Panc1 (cell line): ENCODE measurements at regions not wholly inside any gene's neighbourhood (a gene's known extent, or its start where the extent isn't known, plus 50 kb on each side); places are given as distances from the start of the nearest gene placed in this dataset.

ENCODE experiments used
- ATAC-seq: fragments of 200-7000 bp; cut with Tn5 transposase; 2 replicates; pipeline ENCODE4 v1.9.1; 2020; ENCODE audit warnings: mild to moderate bottlenecking, moderate library complexity
- BruUV-seq: library from RNA; stranded (reverse); fragments of 400-500 nt; replicated peaks from 2 replicates; lab custom pipeline; 2021; lab: Mats Ljungman, UMichigan
- CTCF ChIA-PET: fragments of 300-600 bp; sonication (Branson Sonifier 250); formaldehyde crosslinking; loops from one replicate; lab custom pipeline; 2022; ENCODE audit warnings: antibody characterized with exemption; lab: Charles Lee
- POLR2A ChIA-PET: fragments of 300-600 bp; sonication (Branson Sonifier 250); formaldehyde crosslinking; loops from one replicate; lab custom pipeline; 2022; ENCODE audit warnings: antibody characterized with exemption; lab: Charles Lee
- DNase-seq: peaks from one replicate; pipeline ENCODE4 v3.0.0-alpha.2; 2010; ENCODE audit warnings: low read depth, low spot score
- H3K27ac ChIP-seq: 2 replicates; pipeline ENCODE4 v1.5.1; 2011; ENCODE audit warnings: mild to moderate bottlenecking, low read length, inconsistent platforms
- H3K27me3 ChIP-seq: fragments of 200-500 bp; sonication (Bioruptor generic); 2 replicates; pipeline ENCODE4 v1.6.0; 2014; ENCODE audit warnings: low read length, inconsistent platforms; ENCODE audit not compliant: control insufficient read depth, insufficient read depth
- H3K36me3 ChIP-seq: fragments of 200-500 bp; sonication (Bioruptor generic); 2 replicates; pipeline ENCODE4 v1.5.1; 2014; ENCODE audit warnings: inconsistent platforms, mild to moderate bottlenecking, low read length, moderate library complexity; ENCODE audit not compliant: control insufficient read depth, insufficient read depth
- H3K4me1 ChIP-seq: 2 replicates; pipeline ENCODE4 v1.5.1; 2011; ENCODE audit warnings: inconsistent platforms, mild to moderate bottlenecking, low read length, moderate library complexity; ENCODE audit not compliant: control insufficient read depth, insufficient read depth
- H3K4me3 ChIP-seq, 2 experiments: 2 replicates each; pipeline ENCODE4 v1.5.1; 2011 to 2012; ENCODE audit warnings: low read depth in 2 of 2, low read length in 2 of 2, mild to moderate bottlenecking in 2 of 2, inconsistent platforms in 1 of 2, moderate library complexity in 1 of 2
- H3K9me3 ChIP-seq: fragments of 200-500 bp; sonication (Bioruptor generic); 2 replicates; pipeline ENCODE4 v1.5.1; 2014; ENCODE audit warnings: low read depth, mild to moderate bottlenecking, inconsistent platforms, low read length, moderate library complexity; ENCODE audit not compliant: control insufficient read depth, insufficient read depth
- CTCF ChIP-seq: fragments of 450-650 bp; IDR thresholded peaks from 2 replicates; pipeline ENCODE4 v1.5.1; 2017; ENCODE audit warnings: mild to moderate bottlenecking
- POLR2AphosphoS5 ChIP-seq: IDR thresholded peaks from 2 replicates; pipeline ENCODE4 v1.6.1; 2012; ENCODE audit warnings: mild to moderate bottlenecking, low read depth, low read length, moderate library complexity
- REST ChIP-seq, 2 experiments: IDR thresholded peaks; 2 replicates each; pipeline ENCODE4 v1.6.1; 2011 to 2012; ENCODE audit warnings: low read depth in 2 of 2, control low read depth in 1 of 2, low read length in 1 of 2, mild to moderate bottlenecking in 1 of 2, moderate library complexity in 1 of 2; ENCODE audit not compliant: insufficient read depth in 1 of 2
- SIN3A ChIP-seq: IDR thresholded peaks from 2 replicates; pipeline ENCODE4 v1.6.1; 2012; ENCODE audit warnings: low read depth, mild to moderate bottlenecking, low read length, moderate library complexity, borderline replicate concordance; ENCODE audit not compliant: insufficient read depth
- TCF7L2 ChIP-seq: IDR thresholded peaks from 2 replicates; pipeline ENCODE4 v1.6.1; 2011; ENCODE audit warnings: mild to moderate bottlenecking, low read depth, low read length, inconsistent platforms
- in situ Hi-C: cut with HindIII; loops from 2 replicates; pipeline ENCODE4 v1.10.0; 2016; ENCODE audit warnings: low sequenced_read_pairs, low pct_unique_long_range_greater_than_20kb
- intact Hi-C: fragments of 100-400 bp; cut with micrococcal nuclease; formaldehyde crosslinking; loops from one replicate; pipeline ENCODE4 v1.10.0; 2022; ENCODE audit not compliant: unreplicated experiment

GRCh38 chr1:222325506-222325905 lies 222.4 kb downstream of the HHIPL2 start:
- TF ChIP-seq TCF7L2 (no peak), POLR2AphosphoS5 (no peak), REST (IDR thresholded peaks at IDR 0.05; ENCODE audit: insufficient read depth in 1 of 2, low read depth in 2 of 2, low read length in 1 of 2) (no peak), SIN3A (no peak), CTCF (no peak)
- Histone ChIP-seq H3K36me3 (no peaks in the 10 kb centered on the region), H3K27ac (no peak overlapping the region), H3K9me3 (no peaks in the 10 kb centered on the region), H3K27me3 (no peaks in the 10 kb centered on the region; the same call in none of the 2 replicates), H3K4me3 (no peak overlapping the region), H3K4me1 (no peaks in the 10 kb centered on the region)
- DNase-seq: no peak
- CTCF ChIA-PET: no interaction called here
- POLR2A ChIA-PET: no interaction called here
- BruUV-seq: no TSS peak
- in situ Hi-C loops: no loop called here
- intact Hi-C loops: no loop called here
- ATAC-seq: no peak

GRCh38 chr1:222314839-222315238 lies 233.1 kb downstream of the HHIPL2 start:
- BruUV-seq: no TSS peak
- ChIA-PET CTCF (no interaction called here), POLR2A (interaction anchor here (0.6 kb wide), 1 partner anchor 223 kb away, joined by 7 read pairs; no protein-coding TSS in a partner anchor)
- Histone ChIP-seq H3K4me3 (no peak overlapping the region), H3K36me3 (no peaks in the 10 kb centered on the region), H3K9me3 (no peaks in the 10 kb centered on the region), H3K27me3 (no peaks in the 10 kb centered on the region; the same call in 1 of the 2 replicates), H3K27ac (no peak overlapping the region), H3K4me1 (no peaks in the 10 kb centered on the region)
- no peak for ATAC-seq
- TF ChIP-seq REST (IDR thresholded peaks at IDR 0.05; ENCODE audit: insufficient read depth in 1 of 2, low read depth in 2 of 2, low read length in 1 of 2) (no peak), CTCF (no peak)
- intact Hi-C loops (no loop called here), in situ Hi-C loops (no loop called here)
- DNase-seq: no peak
